ENCODE measurements at regions not wholly inside any gene's neighbourhood (a gene's known extent, or its start where the extent isn't known, plus 50 kb on each side); places are given as distances from the start of the nearest gene placed in this dataset.

DNA sequence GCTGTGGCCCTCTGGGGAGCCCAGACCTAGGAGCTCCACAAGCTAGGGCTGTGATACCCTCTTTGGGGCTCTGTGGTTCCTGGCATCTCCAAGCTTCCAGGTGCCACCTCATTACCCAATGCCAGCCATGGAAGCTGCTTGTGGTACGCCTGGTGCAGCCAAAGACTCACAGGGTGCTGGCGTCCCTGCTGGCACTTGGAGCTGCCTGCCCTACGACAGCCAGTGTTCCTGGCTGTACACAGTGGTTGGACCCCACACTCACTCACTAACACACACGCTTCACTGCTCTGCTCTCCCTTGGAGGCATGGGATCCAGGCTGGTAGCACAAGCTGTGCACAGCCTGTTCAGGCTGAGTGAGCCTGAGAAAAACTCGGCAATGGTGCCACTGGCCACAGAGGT is 894.1 kb upstream of the PHF14 start:
- H3K9me3 Mint-ChIP-seq = peaks cover 2% of the 10 kb centered on the region
- no peaks in the 10 kb centered on the region for H3K36me3 Mint-ChIP-seq (ENCODE audit: low read depth)
- H3K4me3 Mint-ChIP-seq = no peak overlapping the region
- no peak overlapping the region for H3K27ac Mint-ChIP-seq (ENCODE audit: unreplicated experiment)
- H3K27me3 Mint-ChIP-seq (ENCODE audit: low read depth) = no peaks in the 10 kb centered on the region
- peaks cover 17% of the 10 kb centered on the region for H3K4me1 Mint-ChIP-seq
- TF ChIP-seq, protein P1, sequence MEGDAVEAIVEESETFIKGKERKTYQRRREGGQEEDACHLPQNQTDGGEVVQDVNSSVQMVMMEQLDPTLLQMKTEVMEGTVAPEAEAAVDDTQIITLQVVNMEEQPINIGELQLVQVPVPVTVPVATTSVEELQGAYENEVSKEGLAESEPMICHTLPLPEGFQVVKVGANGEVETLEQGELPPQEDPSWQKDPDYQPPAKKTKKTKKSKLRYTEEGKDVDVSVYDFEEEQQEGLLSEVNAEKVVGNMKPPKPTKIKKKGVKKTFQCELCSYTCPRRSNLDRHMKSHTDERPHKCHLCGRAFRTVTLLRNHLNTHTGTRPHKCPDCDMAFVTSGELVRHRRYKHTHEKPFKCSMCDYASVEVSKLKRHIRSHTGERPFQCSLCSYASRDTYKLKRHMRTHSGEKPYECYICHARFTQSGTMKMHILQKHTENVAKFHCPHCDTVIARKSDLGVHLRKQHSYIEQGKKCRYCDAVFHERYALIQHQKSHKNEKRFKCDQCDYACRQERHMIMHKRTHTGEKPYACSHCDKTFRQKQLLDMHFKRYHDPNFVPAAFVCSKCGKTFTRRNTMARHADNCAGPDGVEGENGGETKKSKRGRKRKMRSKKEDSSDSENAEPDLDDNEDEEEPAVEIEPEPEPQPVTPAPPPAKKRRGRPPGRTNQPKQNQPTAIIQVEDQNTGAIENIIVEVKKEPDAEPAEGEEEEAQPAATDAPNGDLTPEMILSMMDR (conservative IDR thresholded peaks at IDR 0.05) = no peak
- DNase-seq (ENCODE audit: low read depth, low spot score) = no peak

DNA sequence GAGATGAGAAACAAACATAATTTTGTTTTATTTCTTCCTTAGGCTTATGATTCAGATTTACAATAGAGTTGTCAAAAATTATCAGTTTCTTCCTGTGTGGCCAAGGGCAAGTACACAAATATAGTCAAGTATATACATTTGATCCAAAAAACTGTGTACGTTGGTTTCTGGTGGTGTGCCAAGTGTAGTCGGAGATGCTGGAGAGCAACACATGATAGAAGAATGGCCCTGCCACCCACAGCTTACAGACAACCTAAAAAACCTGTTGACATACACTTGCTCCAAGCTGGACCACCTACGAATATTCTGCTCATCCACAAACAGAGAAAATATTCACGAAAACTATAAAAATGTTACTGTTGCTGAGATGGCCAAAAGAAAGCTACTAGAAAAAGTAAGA is 890.8 kb upstream of the PHF14 start:
- TF ChIP-seq, protein P1 (conservative IDR thresholded peaks at IDR 0.05) = no peak
- no peaks in the 10 kb centered on the region for H3K27me3 Mint-ChIP-seq (ENCODE audit: low read depth)
- no peak overlapping the region for H3K27ac Mint-ChIP-seq (ENCODE audit: unreplicated experiment)
- peaks cover 2% of the 10 kb centered on the region for H3K9me3 Mint-ChIP-seq
- H3K4me1 Mint-ChIP-seq = peaks cover 10% of the 10 kb centered on the region
- no peak overlapping the region for H3K4me3 Mint-ChIP-seq
- no peaks in the 10 kb centered on the region for H3K36me3 Mint-ChIP-seq (ENCODE audit: low read depth)
- no peak for DNase-seq (ENCODE audit: low read depth, low spot score)

DNA sequence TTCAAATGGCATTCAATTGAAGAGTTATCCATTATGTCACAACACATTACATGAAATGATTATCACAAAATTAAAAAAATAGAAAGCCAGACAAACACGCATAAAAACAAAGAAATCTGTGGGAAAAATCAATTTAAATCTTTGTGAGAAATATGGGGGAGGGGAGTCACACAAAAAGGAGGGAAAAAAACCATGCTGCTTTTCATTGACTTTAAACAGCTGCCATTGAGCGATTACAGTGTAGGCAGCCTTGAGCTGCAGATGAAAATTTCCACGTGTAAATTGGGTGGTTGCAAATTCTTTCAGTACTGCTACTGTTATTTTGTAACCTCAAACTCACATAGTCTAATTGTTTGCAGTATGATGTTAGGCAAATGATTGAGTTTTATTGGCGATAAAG is 889.9 kb upstream of the PHF14 start:
- TF ChIP-seq, protein P1 (conservative IDR thresholded peaks at IDR 0.05) = no peak
- H3K4me3 Mint-ChIP-seq = no peak overlapping the region
- H3K9me3 Mint-ChIP-seq = peaks cover 2% of the 10 kb centered on the region
- no peaks in the 10 kb centered on the region for H3K36me3 Mint-ChIP-seq (ENCODE audit: low read depth)
- no peak for DNase-seq (ENCODE audit: low read depth, low spot score)
- H3K27ac Mint-ChIP-seq (ENCODE audit: unreplicated experiment) = no peak overlapping the region
- H3K27me3 Mint-ChIP-seq (ENCODE audit: low read depth) = no peaks in the 10 kb centered on the region
- peaks cover 10% of the 10 kb centered on the region for H3K4me1 Mint-ChIP-seq

DNA sequence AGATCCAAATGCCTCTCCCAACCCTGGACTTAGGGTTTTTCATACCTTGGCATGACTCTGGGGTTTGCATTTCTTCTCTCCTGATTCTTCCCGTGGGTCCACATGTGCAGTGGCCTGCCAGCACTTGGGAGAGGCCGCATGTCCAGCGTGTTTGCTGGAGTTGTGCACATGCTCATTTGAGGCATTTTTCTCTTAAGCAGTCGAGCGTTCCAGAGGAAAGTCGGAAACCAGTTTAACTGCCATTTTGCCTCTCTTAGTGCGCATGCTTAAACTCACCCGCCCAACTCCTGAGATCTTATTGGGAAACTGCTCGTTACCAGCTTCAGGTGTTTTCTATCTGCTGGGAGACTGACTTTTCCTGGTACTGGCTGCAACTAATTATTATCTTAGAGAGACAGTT is 888.4 kb upstream of the PHF14 start:
- Mint-ChIP-seq H3K27me3 (ENCODE audit: low read depth) (no peaks in the 10 kb centered on the region), H3K27ac (ENCODE audit: unreplicated experiment) (no peak overlapping the region), H3K4me1 (peaks cover 4% of the 10 kb centered on the region), H3K9me3 (no peaks in the 10 kb centered on the region), H3K36me3 (ENCODE audit: low read depth) (no peaks in the 10 kb centered on the region), H3K4me3 (no peak overlapping the region)
- no peak for DNase-seq (ENCODE audit: low read depth, low spot score)
- TF ChIP-seq, protein P1 (conservative IDR thresholded peaks at IDR 0.05) = no peak

DNA sequence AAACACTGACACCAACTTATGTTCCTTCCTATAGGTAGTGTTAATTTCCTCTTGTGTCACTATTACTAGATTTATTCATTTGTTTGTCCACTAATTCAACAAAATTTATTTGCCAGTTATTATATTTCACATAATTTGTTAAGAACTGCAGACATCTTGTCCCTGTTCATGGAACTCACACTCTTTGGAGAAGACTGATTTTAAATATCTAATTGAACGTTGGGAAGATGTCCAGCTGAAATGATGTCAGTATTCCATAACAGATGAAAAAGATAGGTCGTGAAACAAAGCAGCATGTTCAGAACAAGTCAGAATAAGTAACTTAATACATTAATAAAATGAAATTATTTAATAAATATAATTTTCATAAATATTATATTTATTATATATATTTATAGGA is 873.1 kb upstream of the PHF14 start:
- DNase-seq (ENCODE audit: low read depth, low spot score) = no peak

More for the DNA sequence above, 873.1 kb upstream of the PHF14 start:
- H3K27ac Mint-ChIP-seq (ENCODE audit: unreplicated experiment) = no peak overlapping the region
- H3K4me3 Mint-ChIP-seq = no peak overlapping the region
- TF ChIP-seq, protein P1 (conservative IDR thresholded peaks at IDR 0.05) = no peak
- peaks cover 7% of the 10 kb centered on the region for H3K4me1 Mint-ChIP-seq
- H3K27me3 Mint-ChIP-seq (ENCODE audit: low read depth) = no peaks in the 10 kb centered on the region
- H3K9me3 Mint-ChIP-seq = no peaks in the 10 kb centered on the region
- no peaks in the 10 kb centered on the region for H3K36me3 Mint-ChIP-seq (ENCODE audit: low read depth)

All from neural crest cell (in vitro differentiated cells).